GM04503 (cell line): ENCODE measurements at regions not wholly inside any gene's neighbourhood (a gene's known extent, or its start where the extent isn't known, plus 50 kb on each side); places are given as distances from the start of the nearest gene placed in this dataset.
"Not testable (repeated sequence)": the region's sequence is repeated elsewhere in the genome, so short reads cannot be mapped to it uniquely, and the experiment has no call there.

Experiments
- DNase-seq: peaks from one replicate; pipeline ENCODE4 v3.0.0-alpha.2; 2012; ENCODE audit warnings: low read depth

DNA sequence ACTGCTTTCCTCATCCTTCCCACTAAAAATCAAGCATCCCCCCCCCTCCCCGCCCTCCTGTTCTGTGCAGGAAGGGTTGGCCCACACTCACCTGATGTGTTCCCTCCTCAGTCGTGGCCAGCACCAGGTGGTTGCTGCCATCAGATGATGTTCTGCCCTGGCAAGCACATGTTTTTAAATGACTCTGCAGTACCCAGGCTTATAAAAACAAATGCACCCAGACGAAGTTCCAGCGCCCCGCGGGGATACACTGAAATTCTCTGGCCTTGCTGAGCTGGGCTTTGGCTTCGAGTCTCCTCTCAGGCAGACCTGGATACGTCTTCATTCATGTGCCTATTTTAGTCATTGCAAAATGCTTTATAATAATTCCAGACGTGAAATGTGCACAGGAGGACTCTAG lies 316.3 kb downstream of the DLEU7 start:
- no peak for DNase-seq

DNA sequence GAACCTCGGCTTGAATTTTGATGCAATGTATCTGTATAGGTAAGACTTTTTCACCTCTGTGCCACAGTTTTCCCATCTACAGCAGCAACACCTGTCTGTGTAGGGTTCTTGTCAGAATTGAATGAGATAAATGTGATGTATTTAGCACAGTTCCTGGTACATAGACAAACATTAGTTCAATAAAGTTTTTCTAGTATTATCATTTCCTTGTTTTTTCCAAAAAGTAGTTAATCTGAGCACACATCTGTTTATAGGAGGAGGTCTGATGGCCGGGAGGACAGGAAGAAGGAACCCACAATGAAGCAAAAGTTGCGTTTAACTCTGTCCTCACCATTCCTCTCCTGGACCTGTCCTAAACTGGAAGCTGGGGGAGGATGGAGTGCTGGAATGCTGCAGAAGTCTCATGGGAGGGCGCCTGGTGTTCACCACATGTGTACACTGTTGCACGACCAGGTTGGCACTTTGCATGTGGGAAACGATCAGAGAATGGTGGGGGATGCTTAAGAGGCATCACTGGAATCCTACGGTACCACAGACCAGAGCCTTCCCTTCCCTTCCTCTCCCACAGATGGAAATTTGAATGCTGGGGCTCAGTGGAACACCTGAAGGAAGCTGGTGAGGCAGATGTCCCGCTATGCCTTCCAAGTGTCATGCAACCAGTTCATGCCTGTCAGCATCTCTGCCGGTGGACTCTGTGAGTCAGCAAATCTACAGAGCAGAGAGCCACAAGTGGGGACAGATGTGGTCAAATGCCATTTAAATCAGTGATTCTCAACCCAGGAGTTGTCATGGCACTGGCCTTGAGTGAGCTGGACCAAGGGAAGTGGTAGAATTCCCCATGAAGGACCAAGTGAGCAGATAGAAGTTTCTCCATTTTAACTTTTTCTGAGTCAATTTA lies 315.6 kb downstream of the DLEU7 start:
- no peak for DNase-seq

DNA sequence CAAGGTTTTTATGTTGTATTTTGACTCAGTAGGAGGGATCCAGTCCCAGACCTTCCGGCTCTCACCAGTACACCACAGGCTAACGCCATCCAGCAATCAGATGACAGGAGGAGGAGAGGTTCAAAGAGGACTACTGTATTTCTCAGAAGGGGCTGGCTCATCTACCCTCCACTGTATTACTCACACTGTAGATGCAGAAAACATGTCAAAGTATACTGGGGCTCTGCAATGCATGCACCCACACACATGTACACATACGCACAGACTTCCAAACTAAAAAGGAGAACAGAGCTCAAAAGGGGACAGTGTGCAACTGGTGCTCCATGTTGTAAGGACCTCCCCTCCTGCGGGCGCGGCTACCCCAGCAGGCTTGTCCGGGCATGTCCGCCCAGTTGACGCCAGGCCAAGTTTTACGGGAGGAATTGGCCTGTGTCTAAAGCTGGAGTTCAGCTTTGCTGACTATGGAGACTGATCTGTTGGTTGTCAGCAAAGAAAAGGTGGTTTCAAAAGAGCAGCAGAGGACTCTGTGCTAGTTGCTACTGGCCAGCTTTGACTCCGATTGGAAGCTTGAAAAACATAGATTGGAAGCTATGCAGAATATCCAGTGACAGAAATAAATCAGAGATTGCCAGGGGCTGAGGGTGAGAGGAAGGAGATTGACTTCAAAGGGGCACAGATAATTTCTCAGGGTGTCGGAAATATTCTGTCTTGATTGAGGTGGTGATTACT lies 314.2 kb downstream of the DLEU7 start:
- DNase-seq, result peak; percentile 77

DNA sequence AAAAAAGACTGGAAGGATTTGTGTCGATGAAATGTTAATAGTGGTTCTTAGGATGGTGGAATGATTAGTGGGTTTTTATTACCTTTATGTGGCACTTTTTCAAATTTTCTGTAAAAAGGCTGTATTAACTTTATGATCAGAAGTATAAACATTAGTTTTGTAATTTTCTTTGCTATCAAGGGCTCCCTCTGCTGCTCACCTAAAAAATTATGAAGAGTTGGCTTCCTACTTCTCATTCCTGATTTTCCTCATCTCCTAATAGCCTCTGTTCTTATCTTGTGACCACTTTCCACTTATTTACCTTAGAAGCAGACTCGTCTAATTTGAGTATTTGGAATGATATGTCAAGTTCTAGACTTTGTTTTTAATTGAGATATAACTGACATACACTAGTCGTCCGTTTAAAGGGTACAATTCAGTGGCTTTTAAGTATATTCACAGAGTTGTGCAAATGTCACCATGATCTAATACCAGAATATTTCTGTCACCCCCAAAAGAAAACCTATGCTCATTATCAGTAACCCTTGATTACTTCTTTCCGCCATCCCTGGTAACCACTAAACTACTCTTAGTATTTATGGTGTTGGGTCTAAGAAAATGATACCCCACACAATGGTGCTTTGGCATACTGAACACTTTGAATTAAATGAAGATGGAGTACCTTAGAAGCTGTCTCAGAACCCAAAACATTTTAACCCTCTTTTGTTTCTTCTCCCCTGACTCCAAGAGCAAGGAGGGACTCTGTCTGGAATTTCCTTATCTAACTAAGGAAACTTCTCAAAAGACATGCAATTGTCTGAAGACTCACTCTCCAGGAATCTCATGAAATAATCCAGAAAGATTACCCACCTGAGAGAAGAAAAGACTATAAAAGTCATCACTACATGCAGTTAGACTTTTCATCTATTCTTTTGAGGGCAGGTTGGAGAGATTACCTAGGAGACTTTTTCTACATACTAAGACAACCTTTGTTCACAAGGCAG lies 311.3 kb downstream of the DLEU7 start:
- DNase-seq, result no peak

DNA sequence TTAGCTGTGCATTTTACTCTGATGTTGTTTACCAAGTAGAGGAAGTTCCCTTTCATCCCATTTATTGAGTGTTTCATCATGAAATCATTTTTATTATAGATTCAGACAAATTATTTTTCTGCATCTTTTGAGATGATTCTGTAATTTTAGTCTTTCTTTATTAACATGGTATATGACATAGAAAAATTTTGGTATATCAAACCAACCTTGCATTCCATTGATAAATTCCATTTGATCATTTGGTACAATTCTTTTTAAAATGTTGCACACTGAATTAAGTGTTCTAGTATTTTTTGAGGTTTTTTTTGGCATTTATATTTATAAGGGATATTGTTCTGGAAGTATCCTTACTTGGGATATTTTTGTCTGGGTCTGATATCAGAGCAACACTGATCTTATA lies 308.4 kb downstream of the DLEU7 start:
- no peak for DNase-seq

DNA sequence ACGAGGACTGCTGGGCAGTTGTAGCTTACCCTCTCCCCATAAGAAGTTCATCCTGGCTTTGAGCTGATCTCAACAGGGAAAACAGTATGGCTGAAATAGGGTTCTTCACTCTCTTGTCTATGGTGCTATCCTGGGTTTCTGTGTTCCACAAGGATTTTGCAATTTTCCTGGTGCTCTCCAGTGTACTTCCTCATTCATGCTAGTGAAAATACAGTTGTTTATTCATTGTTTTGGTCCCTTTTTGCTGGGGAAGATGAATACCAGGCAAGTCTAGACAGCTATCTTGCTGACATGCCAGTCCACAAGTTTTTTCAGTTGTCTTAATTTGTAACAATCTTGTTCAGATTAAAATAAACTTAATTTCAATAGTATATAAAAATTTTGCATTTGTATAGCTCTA lies 306.5 kb downstream of the DLEU7 start:
- DNase-seq, result no peak

DNA sequence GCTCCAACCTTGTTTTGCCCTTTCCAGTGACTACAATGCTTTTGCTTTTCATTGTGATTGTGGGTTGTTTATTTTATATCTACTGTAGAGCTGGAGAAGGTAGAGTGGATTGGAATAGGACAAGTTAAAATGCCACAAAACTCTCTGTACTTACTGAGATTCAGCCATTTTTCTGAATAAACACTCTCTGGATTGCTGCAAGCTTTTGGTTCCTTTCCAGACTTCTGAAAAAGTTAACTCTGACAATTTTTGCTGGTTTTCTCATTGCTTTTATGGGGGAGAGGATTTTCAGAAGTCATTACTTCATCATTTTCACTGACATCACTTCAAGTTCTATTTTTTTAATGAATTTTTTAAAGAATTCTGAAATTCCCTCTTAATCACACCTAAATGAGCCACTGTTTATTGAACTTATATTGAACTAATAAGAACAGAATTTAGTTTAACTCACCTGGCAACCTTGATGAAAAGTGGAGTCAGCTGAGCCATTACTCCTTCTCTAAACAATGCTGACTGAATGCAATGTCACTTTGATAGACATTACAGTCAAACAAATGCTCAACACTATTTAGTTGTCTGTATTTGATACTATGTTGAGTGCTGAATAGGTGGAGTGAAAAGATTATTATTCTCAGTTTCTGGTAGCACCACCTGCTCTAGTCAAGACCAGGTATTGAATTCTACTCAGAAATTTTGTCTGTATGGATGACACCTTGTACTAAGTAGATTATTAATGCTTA lies 303.5 kb downstream of the DLEU7 start:
- no peak for DNase-seq

DNA sequence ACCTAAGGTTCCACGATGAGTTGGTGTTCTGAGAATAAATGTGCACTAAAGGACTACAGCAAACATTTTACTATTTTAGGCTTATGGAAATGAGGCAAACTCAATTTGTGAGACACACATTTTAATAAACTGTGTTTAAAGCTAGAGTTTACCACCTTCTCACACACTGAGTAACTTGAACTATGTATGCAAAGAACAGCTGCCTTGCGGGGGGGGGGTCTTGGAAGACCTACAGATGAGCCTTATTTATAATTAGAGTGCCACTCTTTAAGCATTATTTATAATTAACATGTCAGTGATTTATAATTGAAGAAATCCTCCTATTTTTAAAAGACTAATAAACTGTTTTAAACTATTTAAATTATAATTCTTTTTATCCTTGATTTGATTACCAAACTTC lies 300.4 kb downstream of the DLEU7 start:
- no peak for DNase-seq

DNA sequence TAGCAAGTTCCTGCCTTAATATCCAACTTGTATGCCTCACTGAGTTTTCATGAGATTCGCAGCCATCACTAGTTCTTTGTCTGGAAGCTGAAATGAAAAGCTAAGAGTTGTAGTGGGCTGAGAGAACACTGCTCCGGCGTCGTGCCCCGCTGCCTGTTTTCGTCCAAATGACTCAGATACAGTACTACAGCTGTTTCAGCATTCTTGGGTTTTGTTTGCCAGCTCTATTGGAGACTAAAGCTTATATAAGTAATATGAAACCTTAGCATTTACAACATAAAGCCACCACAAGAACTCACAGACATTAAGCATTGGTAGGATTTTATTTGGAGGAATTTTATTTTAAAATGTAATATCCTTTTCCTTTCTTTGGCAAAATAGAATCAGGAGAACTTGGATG lies 299.7 kb downstream of the DLEU7 start:
- no peak for DNase-seq

DNA sequence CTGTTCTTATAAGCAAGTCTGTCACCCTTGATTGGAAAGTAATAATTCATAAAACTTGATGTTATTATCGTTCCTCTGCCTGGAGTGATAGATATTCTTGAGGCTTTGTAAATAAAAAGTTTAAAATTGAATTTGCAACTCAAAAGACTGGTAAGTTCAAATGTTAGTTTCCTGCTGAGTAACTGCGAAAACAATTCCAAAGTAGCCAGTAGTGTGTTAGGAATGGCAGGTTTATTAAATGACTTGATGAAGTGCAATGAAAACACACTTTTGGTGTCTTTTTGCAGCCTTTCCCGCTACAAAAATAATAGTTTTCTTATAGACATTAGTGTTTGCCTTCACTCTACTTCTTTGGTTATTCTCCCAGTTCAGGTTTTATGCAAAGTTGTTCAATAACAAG lies 299.3 kb downstream of the DLEU7 start:
- no peak for DNase-seq

DNA sequence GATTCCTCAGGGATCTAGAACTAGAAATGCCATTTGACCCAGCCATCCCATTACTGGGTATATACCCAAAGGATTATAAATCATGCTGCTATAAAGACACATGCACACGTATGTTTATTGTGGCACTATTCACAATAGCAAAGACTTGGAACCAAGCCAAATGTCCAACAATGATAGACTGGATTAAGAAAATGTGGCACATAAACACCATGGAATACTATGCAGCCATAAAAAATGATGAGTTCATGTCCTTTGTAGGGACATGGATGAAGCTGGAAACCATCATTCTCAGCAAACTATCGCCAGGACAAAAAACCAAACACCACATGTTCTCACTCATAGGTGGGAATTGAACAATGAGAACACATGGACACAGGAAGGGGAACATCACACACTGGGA lies 296.3 kb downstream of the DLEU7 start:
- DNase-seq, result not testable (repeated sequence)

DNA sequence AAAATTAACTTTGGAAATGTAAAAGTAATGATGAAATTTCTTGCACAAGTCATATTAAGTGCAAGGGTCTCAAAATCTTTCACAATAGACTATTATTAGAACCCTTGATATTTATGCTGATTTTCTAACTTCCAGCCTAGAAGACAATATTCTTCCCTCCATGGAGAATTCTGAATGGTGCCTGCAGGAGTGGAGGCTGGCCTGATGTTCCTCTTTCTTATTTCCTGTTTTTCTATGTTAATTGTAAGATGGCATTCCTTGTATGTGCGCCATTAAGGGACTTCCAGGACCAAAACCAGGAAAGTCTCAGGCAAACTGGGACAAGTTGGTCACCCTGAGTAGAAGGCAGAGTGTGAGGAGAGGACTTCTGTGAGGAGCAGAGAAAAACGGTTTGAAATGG lies 294.9 kb downstream of the DLEU7 start:
- DNase-seq, result no peak

DNA sequence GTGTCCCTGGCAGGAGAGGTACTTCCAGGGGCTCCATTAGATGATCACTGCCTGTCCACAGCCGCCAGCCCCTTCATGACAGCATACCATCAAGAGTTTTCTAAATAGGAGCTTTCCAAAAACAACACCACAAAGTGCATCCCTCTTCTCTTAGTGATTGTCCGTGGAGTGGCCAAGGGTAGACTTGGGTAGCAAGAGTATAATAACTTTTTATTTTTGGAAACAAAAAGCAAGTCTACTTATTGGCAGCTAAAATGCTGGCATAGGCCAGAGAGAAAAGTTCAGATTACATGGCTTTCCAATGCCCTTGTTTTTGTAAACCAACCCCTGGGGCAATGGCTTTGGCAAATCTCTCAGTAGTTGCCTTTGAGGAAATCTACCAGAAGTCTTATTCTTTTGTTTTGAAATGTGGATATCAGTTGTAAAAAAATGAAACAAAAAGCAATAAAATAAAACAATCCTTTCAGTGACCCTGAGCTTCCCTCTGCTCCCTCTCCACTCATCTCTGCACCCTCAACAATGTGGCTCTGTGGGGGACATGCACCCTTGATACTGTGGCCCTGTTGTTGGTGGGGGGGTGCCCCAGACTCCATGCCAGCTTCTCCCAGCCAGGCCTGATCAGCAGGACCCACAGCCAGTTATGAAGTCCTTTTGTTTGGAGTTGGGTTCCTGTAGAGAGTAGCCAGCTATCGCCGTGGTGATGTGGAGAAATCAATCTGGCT lies 294.1 kb downstream of the DLEU7 start:
- no peak for DNase-seq

DNA sequence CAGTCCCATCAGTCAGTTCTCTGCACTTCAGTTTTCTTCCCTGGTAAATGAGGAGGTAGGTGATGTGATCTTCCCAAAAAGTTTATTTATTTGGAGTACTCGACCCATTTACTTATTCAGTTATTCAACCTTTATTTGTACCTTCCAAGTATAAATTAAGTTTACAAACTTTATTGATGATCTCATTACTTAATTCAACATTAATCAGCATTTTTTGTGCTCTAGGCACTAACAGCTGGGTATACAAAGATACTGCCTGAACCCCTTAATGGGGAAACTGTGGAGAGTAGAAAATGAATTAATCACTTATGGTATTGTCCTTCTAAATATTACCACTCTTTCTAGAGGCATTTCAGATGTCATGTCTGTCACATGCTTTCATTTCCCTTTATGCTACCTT lies 293.3 kb downstream of the DLEU7 start:
- no peak for DNase-seq

DNA sequence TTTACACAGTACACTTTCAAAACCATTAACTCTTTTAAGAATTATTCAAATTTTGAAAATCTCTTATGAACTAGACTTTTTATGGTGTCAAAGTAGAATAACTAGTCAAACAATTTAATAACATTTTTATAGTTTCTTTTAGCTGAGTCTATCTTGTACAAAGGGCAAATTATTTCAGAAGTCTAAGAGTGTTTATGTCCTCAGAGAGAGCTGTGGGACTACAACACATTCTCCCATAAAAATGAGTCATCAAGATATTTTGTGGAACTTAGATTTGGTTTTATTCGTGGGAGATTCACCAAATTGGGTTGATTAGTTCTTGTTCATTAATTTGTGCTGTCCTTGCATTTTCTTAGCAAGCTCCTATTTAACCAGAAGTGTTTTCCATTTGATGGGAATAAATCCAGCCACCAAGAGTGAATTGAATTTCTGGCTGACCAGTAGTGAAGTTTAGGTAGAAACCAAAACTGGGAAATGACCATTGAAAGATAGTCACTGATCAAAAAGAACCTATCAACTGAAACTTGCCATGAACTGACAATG lies 291.0 kb downstream of the DLEU7 start:
- DNase-seq, result no peak

DNA sequence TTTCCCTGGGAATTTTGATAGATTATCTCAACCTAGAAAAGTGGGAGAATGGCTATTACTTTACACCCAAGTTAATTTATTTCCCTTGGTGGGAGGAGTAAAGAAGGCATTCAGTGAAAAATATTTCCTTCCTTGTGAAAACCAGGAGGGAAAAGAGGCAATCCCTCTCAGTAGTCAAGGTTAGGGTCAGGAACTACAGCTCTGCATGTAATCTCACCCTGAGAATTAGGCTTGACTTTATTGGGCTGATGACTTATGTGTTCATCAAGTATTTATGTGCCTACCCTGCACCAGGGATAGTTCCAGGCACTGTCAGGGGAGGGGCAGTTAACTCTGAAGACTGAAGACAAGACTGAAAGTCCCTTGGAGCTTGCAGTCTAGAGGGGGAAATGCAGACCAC lies 281.8 kb downstream of the DLEU7 start:
- DNase-seq, result no peak

DNA sequence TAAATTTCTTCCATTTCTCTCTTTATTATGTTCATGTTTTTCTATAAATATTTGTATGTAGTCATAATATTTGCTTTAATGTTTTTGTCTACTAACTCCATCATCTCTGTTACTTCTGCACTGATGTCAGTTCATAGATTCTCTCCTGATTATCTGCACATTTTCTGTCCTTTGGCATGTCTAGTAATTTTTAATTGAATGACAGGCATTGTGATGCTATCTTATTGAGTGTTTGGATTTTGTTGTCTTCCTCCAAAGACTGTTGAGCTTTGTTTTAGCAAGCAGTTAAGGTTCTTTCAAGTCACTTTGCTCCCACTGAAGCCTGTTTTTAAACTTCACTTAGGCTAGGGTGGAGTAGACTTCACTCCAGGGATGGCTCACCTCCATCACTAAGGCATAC lies 276.8 kb downstream of the DLEU7 start:
- no peak for DNase-seq

DNA sequence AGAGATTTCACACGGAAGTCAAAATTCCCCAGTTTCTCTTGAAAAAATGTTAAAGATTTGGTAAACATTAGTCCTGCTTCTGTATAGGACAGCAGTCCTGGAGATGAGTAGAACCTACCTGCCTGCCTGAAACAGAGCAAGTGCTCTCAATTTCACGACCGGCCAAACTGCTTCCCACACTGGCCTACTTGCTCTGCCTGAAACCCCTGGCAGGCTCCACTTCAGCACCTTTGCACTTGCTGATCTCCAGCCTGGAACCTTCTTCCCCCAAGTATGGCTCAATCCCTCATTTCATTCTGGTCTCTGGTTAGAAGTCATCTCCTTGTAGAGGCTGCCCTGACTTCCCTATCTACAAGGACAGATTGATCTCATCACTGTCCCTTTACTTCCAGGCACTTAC lies 271.4 kb downstream of the DLEU7 start:
- no peak for DNase-seq

DNA sequence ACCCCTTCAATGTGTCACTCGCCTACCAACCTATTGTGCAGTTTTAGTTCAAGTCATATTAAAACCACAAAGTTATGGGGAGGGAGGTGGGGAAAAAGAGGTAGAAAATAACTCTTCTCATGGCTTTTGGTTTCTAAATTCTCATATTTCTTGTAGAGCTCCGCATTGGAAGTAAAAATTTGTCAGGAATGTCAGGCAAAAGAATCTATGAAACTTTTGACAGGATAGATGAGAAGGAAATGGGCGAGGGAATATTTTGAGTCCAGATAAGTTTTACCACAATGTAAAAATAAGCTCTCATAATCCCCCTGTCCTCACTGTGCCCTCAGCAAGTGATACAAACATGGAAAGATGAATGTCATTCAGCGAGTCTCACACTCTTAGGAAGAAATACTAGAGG lies 270.4 kb downstream of the DLEU7 start:
- no peak for DNase-seq

DNA sequence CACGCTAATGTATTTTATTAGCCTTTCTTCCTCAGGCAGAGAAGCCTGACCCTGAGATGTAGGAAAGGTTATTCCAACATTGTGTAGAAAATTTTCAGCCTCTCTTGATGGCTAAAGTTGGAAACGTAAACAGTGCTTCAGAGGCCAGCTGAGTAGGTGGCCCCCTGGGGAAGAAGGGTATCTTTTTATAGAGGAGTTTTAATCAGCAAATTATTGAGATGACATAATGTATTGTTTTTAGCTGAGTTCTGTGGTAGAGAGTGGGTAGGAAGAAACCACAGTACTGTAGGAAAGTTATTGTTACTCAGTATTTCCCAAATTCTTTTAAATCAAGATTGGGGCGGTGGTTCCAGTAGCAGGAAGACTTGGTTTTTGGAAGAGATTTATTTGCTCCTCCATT lies 268.8 kb downstream of the DLEU7 start:
- DNase-seq, result peak; percentile 16

DNA sequence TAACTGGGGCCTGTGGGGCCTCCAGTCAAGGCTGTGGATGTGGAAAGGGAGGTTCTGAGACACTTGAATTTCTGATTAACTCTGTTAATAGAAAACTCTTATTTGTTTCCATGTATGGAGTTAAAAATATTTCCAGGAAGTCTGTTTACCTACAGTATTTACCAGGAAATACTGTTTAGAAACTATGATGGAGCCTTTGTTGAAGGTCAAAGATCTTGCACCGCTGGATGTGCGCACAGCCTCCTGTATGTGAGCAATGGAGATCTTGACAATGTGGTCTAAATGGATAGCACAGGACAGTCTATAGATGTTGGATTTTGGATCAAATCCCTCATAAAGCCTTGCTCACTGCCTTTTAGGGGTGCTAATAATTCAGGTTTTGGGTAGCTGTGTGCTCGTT lies 268.4 kb downstream of the DLEU7 start:
- DNase-seq, result no peak
